Heart left ventricle (tissue), 16 donors: ENCODE measurements at regions not wholly inside any gene's neighbourhood (a gene's known extent, or its start where the extent isn't known, plus 50 kb on each side); places are given as distances from the start of the nearest gene placed in this dataset.

Experiments
- ATAC-seq, 4 donors: fragments of 200-7000 bp; cut with Tn5 transposase; one replicate each; pipeline ENCODE4 v1.9.1; 2020 to 2022; ENCODE audit warnings: moderate library complexity in 4 of 4, mild to moderate bottlenecking in 3 of 4, moderate number of reproducible peaks in 1 of 4
- DNase-seq, 5 donors: peaks; one replicate each; pipeline ENCODE4 v3.0.0-alpha.2; 2020
- H3K27ac ChIP-seq, 12 donors: fragments of 200-600 bp; sonication (generic) in 4 of 12; one replicate each; pipeline versions ENCODE4 v1.5.0 to v1.8.0; 2016 to 2022; ENCODE audit warnings: mild to moderate bottlenecking in 2 of 12
- H3K27me3 ChIP-seq, 9 donors: fragments of 200-600 bp; sonication (generic) in 2 of 9; one replicate each; pipeline versions ENCODE4 v1.5.1 to v1.8.0; 2016 to 2022; ENCODE audit warnings: mild to moderate bottlenecking in 3 of 9
- H3K36me3 ChIP-seq, 9 donors: fragments of 200-600 bp; sonication (generic) in 2 of 9; one replicate each; pipeline versions ENCODE4 v1.5.0 to v1.8.0; 2018 to 2022; ENCODE audit warnings: mild to moderate bottlenecking in 2 of 9
- H3K4me1 ChIP-seq, 12 donors: fragments of 200-600 bp; sonication (generic) in 4 of 12; one replicate each; pipeline versions ENCODE4 v1.5.0 to v1.8.0; 2016 to 2022; ENCODE audit warnings: mild to moderate bottlenecking in 3 of 12
- H3K4me3 ChIP-seq, 12 donors: fragments of 200-600 bp; sonication (generic) in 4 of 12; one replicate each; pipeline versions ENCODE4 v1.5.0 to v1.8.0; 2017 to 2022; ENCODE audit warnings: mild to moderate bottlenecking in 9 of 12, moderate library complexity in 4 of 12
- H3K9me3 ChIP-seq, 12 donors: fragments of 200-600 bp; sonication (generic) in 4 of 12; one replicate each; pipeline versions ENCODE4 v1.5.0 to v1.8.0; 2016 to 2022; ENCODE audit warnings: mild to moderate bottlenecking in 1 of 12
- POLR2A ChIP-seq, 2 donors: fragments of 450-650 bp; IDR thresholded peaks; one replicate each; pipeline ENCODE4 v1.6.1; 2017; ENCODE audit warnings: antibody characterized with exemption in 2 of 2, mild to moderate bottlenecking in 2 of 2, moderate library complexity in 2 of 2
- WGBS, 4 donors: extraction: QIAGEN DNeasy Blood & Tissue Kit in 2 of 4; methylation state at CpG; one replicate each; pipeline versions ENCODE4 v1.1.5 to v1.1.7; 2013 to 2018; 5-methylcytosine and 5-hydroxymethylcytosine counted together
- intact Hi-C, 10 donors: fragments of 100-400 bp; cut with DNase I; formaldehyde crosslinking; loops; one replicate each; pipeline versions ENCODE4 v1.11.1 to v1.14.2; 2022
- TF ChIP-seq, protein P1 (sequence below), 12 donors: fragments of 200-600 bp; sonication (generic) in 4 of 12; IDR thresholded peaks; one replicate each; pipeline versions ENCODE4 v1.5.0 to v1.8.0; 2018 to 2022; ENCODE audit warnings: antibody characterized with exemption in 12 of 12, mild to moderate bottlenecking in 5 of 12
- donor health status: ischemic (EF 13 %, LVEDD 7.1; RV severe dilation, severe dysfunction).
- donor health status: healthy with polysubstance abuse.
- donor health status: DM: no; HTN: yes; CAD: no.
- donor health status: DM: no; HTN: no; CAD: no.
- donor health status: ischemic (EF 25% LVEDD 6.9; RV normal size, moderate dysfunction).
- donor health status: ischemic (EF 25% LVEDD 5.7; RV mildly dilated, moderate dysfunction).
- donor health status: healthy.
- donor health status: DM: yes; HTN: yes; CAD: no.
- donor health status: ischemic (EF 35%, LVEDD 5.7; RV mildly dilated, moderate dysfunction).
- donor health status: nonischemic (EF 11% LVEDD 7.7; RV severe dilation, severe dysfunction).
- donor health status: DM: yes; HTN: yes; CAD: no.
- donor health status: PGD.
- donor health status: ischemic (EF 29% LVEDD 5.4; RV normal size, mild dysfunction).
- donor health status: nonischemic (EF 23%, LVEDD 6.1; RV moderate dilation, normal function).

DNA sequence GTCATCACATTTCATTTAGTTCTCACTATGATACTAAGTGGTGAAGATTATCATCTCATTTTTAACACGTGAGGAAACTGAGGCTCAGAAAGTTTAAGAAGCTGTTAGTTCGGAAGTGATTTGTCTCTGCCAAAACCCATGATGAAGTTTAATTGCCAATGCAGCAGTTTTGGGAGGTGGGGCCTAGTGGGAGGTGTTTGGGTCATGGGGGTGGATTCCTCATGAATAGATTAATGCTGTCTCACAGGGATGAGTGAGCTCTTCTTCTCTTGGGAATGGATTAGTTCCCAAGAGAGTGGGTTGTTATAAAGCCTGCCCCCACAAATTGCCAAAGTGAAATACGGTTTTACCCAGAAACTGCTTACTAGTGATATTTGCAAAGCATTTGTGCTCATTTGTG is 91.5 kb upstream of the IGF1 start:
- DNase-seq (no peak), ATAC-seq (no peak)
- Histone ChIP-seq H3K4me1 (no peaks in the 10 kb centered on the region), H3K27me3 (no peaks in the 10 kb centered on the region), H3K9me3 (no peaks in the 10 kb centered on the region), H3K27ac (no peak overlapping the region), H3K4me3 (no peak overlapping the region), H3K36me3 (no peaks in the 10 kb centered on the region)
- WGBS, 4 donors: 68 to 77% (median 73%) methylated on average over 3 of the region's 3 CpGs
- intact Hi-C loops: no loop called here
- TF ChIP-seq POLR2A (IDR thresholded peaks at IDR 0.05): no peak
- TF ChIP-seq, protein P1, sequence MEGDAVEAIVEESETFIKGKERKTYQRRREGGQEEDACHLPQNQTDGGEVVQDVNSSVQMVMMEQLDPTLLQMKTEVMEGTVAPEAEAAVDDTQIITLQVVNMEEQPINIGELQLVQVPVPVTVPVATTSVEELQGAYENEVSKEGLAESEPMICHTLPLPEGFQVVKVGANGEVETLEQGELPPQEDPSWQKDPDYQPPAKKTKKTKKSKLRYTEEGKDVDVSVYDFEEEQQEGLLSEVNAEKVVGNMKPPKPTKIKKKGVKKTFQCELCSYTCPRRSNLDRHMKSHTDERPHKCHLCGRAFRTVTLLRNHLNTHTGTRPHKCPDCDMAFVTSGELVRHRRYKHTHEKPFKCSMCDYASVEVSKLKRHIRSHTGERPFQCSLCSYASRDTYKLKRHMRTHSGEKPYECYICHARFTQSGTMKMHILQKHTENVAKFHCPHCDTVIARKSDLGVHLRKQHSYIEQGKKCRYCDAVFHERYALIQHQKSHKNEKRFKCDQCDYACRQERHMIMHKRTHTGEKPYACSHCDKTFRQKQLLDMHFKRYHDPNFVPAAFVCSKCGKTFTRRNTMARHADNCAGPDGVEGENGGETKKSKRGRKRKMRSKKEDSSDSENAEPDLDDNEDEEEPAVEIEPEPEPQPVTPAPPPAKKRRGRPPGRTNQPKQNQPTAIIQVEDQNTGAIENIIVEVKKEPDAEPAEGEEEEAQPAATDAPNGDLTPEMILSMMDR (IDR thresholded peaks at IDR 0.05): no peak

DNA sequence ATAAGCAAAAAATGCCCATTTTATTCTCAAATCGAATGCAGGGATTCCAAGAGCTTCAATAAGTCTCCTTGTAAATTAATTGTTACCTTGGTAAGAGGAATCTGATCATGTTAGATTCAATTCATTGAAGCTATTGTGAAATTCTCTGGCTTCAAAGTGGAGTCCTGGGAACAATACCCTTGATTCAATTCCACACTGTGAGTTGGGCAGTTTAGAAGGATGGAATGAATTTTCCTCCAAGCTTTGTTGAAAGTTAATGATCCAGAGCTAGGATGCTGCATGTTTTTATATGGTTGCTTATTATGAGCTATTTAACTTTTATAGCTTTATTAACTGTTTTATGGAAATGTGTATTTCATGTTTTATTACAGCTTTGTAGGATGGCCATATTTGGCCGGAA is 89.9 kb upstream of the IGF1 start:
- peaks cover 0 to 6% (median 0%) of the 10 kb centered on the region in 12 donors for H3K9me3 ChIP-seq
- ATAC-seq (no peak), DNase-seq (no peak)
- no peaks in the 10 kb centered on the region for H3K36me3 ChIP-seq
- H3K4me1 ChIP-seq: no peaks in the 10 kb centered on the region
- no peak overlapping the region for H3K27ac ChIP-seq
- H3K27me3 ChIP-seq: no peaks in the 10 kb centered on the region
- WGBS, 4 donors: 72 to 81% (median 74%) methylated on average over 2 of the region's 2 CpGs
- TF ChIP-seq POLR2A (IDR thresholded peaks at IDR 0.05): no peak
- TF ChIP-seq, protein P1 (IDR thresholded peaks at IDR 0.05): no peak
- intact Hi-C loops: no loop called here
- no peak overlapping the region for H3K4me3 ChIP-seq

DNA sequence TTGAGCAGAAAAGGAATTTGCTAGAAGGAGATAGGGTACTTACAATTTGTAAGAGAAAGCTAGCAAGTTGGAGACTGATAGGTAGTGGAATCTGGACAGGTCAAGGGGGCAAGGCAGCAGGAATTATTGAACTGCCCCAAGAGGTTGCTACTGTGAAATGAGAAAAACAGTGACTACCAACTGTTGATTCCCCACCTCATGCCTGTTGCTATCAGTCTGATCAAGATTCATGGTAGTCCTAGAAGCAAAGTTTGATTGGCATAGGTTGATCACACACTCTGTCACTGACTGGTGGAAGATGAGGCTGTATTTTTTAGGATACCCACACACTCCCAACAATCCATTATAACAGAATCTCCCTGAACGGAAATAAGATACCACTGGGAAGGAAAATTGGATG is 89.4 kb upstream of the IGF1 start:
- H3K4me3 ChIP-seq: no peak overlapping the region
- TF ChIP-seq, protein P1 (IDR thresholded peaks at IDR 0.05): no peak
- TF ChIP-seq POLR2A (IDR thresholded peaks at IDR 0.05): no peak

DNA sequence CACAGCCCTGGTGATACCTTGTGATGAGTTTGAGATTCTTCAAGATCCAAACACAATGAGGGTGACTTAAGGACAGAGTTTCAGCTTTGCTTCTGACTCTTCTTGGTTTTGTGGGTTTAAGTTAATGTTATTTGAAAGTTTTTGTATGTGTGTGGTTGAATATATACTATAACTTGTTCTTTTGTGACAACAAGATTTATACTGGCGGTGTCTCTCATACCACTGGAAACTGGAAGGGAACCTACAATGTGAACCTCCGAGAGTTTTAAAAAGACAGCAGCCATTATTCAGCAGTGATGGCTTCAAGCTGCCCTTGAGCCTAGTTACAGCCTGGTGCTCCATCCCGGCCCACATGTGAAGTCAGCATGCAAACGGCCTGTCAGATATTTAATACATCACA is 87.9 kb upstream of the IGF1 start:
- WGBS, 4 donors: 58 to 70% (median 67%) methylated on average over 4 of the region's 4 CpGs
- H3K27me3 ChIP-seq: no peaks in the 10 kb centered on the region
- TF ChIP-seq POLR2A (IDR thresholded peaks at IDR 0.05): no peak
- TF ChIP-seq, protein P1 (IDR thresholded peaks at IDR 0.05): no peak
- DNase-seq: no peak
- H3K4me3 ChIP-seq: no peak overlapping the region
- no peak overlapping the region for H3K27ac ChIP-seq
- ATAC-seq: no peak
- no peaks in the 10 kb centered on the region for H3K4me1 ChIP-seq
- no peaks in the 10 kb centered on the region for H3K36me3 ChIP-seq
- intact Hi-C loops: no loop called here
- peaks cover 0 to 9% (median 0%) of the 10 kb centered on the region in 12 donors for H3K9me3 ChIP-seq

More for the DNA sequence above, 89.4 kb upstream of the IGF1 start:
- 60 to 78% (median 70%) methylated on average over 1 of the region's 1 CpG for WGBS, 4 donors
- no peak for ATAC-seq
- no peaks in the 10 kb centered on the region for H3K4me1 ChIP-seq
- DNase-seq: no peak
- intact Hi-C loops: no loop called here
- H3K9me3 ChIP-seq: peaks cover 0 to 9% (median 0%) of the 10 kb centered on the region in 12 donors
- no peaks in the 10 kb centered on the region for H3K27me3 ChIP-seq
- no peaks in the 10 kb centered on the region for H3K36me3 ChIP-seq
- no peak overlapping the region for H3K27ac ChIP-seq
